ENCODE measurements at regions not wholly inside any gene's neighbourhood (a gene's known extent, or its start where the extent isn't known, plus 50 kb on each side); places are given as distances from the start of the nearest gene placed in this dataset.

- no peak overlapping the region for H3K27ac ChIP-seq
- DNase-seq: no peak
- H3K9me3 ChIP-seq: no peaks in the 10 kb centered on the region
- H3K36me3 ChIP-seq (ENCODE audit: insufficient read depth in 1 of 2, low read depth in 1 of 2): no peaks in the 10 kb centered on the region
- ATAC-seq: no peak
- peaks cover 0 to 12% (median 0%) of the 10 kb centered on the region in 3 donors for H3K27me3 ChIP-seq (ENCODE audit: insufficient read depth in 3 of 3, low read length in 2 of 3)
- no peak overlapping the region for H3K4me3 ChIP-seq
- intact Hi-C loops (cut with DNase I): no loop called here
- WGBS, 3 donors: 28 to 49% (median 37%) methylated on average over 10 of the region's 10 CpGs
- peaks cover 9% of the 10 kb centered on the region for H3K4me1 ChIP-seq
- TF ChIP-seq, protein P1, sequence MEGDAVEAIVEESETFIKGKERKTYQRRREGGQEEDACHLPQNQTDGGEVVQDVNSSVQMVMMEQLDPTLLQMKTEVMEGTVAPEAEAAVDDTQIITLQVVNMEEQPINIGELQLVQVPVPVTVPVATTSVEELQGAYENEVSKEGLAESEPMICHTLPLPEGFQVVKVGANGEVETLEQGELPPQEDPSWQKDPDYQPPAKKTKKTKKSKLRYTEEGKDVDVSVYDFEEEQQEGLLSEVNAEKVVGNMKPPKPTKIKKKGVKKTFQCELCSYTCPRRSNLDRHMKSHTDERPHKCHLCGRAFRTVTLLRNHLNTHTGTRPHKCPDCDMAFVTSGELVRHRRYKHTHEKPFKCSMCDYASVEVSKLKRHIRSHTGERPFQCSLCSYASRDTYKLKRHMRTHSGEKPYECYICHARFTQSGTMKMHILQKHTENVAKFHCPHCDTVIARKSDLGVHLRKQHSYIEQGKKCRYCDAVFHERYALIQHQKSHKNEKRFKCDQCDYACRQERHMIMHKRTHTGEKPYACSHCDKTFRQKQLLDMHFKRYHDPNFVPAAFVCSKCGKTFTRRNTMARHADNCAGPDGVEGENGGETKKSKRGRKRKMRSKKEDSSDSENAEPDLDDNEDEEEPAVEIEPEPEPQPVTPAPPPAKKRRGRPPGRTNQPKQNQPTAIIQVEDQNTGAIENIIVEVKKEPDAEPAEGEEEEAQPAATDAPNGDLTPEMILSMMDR (IDR thresholded peaks at IDR 0.05): no peak
These were observed 373.0 kb downstream of the RPS24 start for GRCh38 chr10:78406648-78407008.

- H3K9me3 ChIP-seq: no peaks in the 10 kb centered on the region
- H3K4me3 ChIP-seq: no peak overlapping the region
- H3K27ac ChIP-seq: no peak overlapping the region
- peaks cover 0 to 12% (median 0%) of the 10 kb centered on the region in 3 donors for H3K27me3 ChIP-seq (ENCODE audit: insufficient read depth in 3 of 3, low read length in 2 of 3)
- H3K4me1 ChIP-seq: peaks cover 9% of the 10 kb centered on the region
- peak in 3 of 4 donors; percentile 38 to 48 (median 46) for ATAC-seq
- H3K36me3 ChIP-seq (ENCODE audit: insufficient read depth in 1 of 2, low read depth in 1 of 2): no peaks in the 10 kb centered on the region
- intact Hi-C loops (cut with DNase I): no loop called here
- peak; percentile 64 to 74 for DNase-seq
- 39 to 45% (median 44%) methylated on average over 20 of the region's 20 CpGs for WGBS, 3 donors
- TF ChIP-seq, protein P1 (IDR thresholded peaks at IDR 0.05): no peak
These were observed 373.5 kb downstream of the RPS24 start for GRCh38 chr10:78407009-78407711.

GRCh38 chr10:78407966-78408365, 374.3 kb downstream of the RPS24 start:
- Histone ChIP-seq H3K4me3 (no peak overlapping the region), H3K27ac (no peak overlapping the region), H3K9me3 (no peaks in the 10 kb centered on the region), H3K4me1 (peaks cover 9% of the 10 kb centered on the region), H3K27me3 (ENCODE audit: insufficient read depth in 3 of 3, low read length in 2 of 3) (peaks cover 0 to 12% (median 0%) of the 10 kb centered on the region in 3 donors), H3K36me3 (ENCODE audit: insufficient read depth in 1 of 2, low read depth in 1 of 2) (no peaks in the 10 kb centered on the region)
- TF ChIP-seq, protein P1 (IDR thresholded peaks at IDR 0.05): no peak
- DNase-seq (no peak), ATAC-seq (peak in 1 of 4 donors; percentile 7)
- intact Hi-C loops (cut with DNase I): no loop called here
- WGBS, 3 donors: 81 to 91% (median 90%) methylated on average over 10 of the region's 10 CpGs

DNA sequence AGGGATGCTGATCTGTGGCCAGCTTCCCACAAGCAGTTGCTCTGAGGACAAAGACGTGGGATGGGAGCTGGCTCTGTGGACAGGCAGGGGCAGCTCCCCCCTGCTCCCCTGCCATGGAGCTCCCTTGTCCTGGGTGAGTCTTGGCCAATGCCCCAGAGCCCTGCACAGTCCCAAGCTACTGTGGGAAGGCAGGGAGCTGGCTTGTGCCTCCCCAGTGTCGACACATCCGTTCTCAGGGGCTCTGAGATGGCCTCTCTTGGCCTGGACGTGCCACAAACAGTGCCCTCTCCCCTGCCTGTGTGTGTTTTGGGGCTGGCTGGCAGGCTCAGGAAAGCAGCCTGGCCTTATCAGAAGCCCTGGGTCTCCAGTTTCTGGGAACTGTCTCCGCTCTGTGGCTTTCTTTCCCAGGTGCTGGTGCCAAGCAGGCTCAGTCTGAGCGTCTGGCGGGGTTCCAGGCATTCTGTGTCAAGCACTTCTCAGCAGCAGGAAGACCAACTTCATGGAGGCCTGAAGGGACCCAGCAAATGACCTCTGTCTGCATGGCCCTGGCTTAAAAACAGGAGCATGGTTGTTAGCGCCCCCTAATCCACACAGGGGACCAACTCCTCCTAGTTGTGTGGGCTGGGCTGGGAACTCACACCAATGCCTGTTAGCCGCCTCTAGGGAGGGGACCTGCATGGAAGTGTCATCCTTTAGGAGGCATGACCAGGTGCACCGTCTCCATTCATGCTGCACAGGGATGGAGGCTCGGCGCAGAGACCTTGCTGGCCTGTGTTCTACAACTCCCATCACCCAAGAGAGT, 375.2 kb downstream of the RPS24 start:
- peaks cover 0 to 12% (median 0%) of the 10 kb centered on the region in 3 donors for H3K27me3 ChIP-seq (ENCODE audit: insufficient read depth in 3 of 3, low read length in 2 of 3)
- H3K4me3 ChIP-seq: no peak overlapping the region
- DNase-seq (peak; percentile 77 to 84), ATAC-seq (peak; percentile 72 to 87 (median 78))
- H3K27ac ChIP-seq: no peak overlapping the region
- H3K4me1 ChIP-seq: peaks cover 9% of the 10 kb centered on the region
- H3K36me3 ChIP-seq (ENCODE audit: insufficient read depth in 1 of 2, low read depth in 1 of 2): no peaks in the 10 kb centered on the region
- 32 to 47% (median 42%) methylated on average over 12 of the region's 12 CpGs for WGBS, 3 donors
- intact Hi-C loops (cut with DNase I): no loop called here
- H3K9me3 ChIP-seq: no peaks in the 10 kb centered on the region
- TF ChIP-seq, protein P1 (IDR thresholded peaks at IDR 0.05): no peak
